HG02798 (cell line): ENCODE measurements at regions not wholly inside any gene's neighbourhood (a gene's known extent, or its start where the extent isn't known, plus 50 kb on each side); places are given as distances from the start of the nearest gene placed in this dataset.

Experiments
- ATAC-seq: cut with Tn5 transposase; IDR thresholded peaks from one replicate; pipeline ENCODE4 v1.9.1; 2021; ENCODE audit warnings: mild to moderate bottlenecking; ENCODE audit not compliant: unreplicated experiment, poor library complexity

- ATAC-seq, result no peak
Measured at GRCh38 chr5:6041977-6042550, 336.3 kb downstream of the MED10 start.

- no peak for ATAC-seq
Measured at GRCh38 chr5:6039111-6039510, 339.2 kb downstream of the MED10 start.

GRCh38 chr5:6036006-6036405 is 342.3 kb downstream of the MED10 start:
- no peak for ATAC-seq

DNA sequence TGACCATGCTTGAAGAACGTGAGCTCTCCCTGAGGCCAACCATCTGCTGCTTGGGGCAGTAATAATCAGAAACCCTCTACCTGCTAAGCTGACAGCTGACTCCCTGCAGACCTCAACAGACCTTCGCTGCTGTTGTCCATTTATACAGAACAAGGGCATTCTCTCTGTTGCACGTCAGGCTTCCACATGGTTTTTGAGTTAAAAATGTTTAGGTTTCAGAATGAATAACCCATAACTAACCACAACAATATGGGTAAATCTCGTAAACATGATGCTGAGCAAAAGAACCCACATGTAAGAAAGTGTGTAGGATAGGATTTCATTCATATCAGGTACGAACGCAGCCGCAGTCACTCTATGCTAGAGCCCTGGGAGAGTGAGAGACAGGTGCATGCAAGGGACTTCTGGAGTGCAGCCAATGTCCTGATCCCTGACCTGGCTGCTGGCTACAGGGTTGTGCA is 348.5 kb downstream of the MED10 start:
- ATAC-seq, result no peak

GRCh38 chr5:6026766-6027406 is 351.5 kb downstream of the MED10 start:
- no peak for ATAC-seq

GRCh38 chr5:6019612-6020011 is 358.7 kb downstream of the MED10 start:
- ATAC-seq, result no peak

DNA sequence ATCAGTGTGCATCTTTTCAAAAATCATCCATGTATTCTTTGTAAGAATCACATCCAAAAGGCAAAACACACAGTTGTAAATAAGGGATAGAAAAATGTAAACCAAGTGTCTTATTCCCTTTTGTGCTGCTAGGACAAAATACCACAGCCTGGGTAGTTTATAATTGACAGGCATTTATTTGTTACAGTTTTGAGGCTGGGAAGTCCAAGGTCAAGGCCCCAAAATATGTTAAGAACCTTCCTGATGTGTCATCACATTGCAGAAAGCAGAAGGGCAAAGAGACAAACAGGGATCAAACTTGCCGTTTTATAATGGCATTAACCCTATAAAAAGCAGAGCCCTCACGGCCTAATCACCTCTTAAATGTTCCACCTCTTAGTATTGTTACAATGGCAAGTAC is 364.8 kb downstream of the MED10 start:
- ATAC-seq, result no peak

GRCh38 chr5:6011199-6011598 is 367.1 kb downstream of the MED10 start:
- no peak for ATAC-seq

GRCh38 chr5:6006838-6007314 is 371.5 kb downstream of the MED10 start:
- ATAC-seq, result no peak

DNA sequence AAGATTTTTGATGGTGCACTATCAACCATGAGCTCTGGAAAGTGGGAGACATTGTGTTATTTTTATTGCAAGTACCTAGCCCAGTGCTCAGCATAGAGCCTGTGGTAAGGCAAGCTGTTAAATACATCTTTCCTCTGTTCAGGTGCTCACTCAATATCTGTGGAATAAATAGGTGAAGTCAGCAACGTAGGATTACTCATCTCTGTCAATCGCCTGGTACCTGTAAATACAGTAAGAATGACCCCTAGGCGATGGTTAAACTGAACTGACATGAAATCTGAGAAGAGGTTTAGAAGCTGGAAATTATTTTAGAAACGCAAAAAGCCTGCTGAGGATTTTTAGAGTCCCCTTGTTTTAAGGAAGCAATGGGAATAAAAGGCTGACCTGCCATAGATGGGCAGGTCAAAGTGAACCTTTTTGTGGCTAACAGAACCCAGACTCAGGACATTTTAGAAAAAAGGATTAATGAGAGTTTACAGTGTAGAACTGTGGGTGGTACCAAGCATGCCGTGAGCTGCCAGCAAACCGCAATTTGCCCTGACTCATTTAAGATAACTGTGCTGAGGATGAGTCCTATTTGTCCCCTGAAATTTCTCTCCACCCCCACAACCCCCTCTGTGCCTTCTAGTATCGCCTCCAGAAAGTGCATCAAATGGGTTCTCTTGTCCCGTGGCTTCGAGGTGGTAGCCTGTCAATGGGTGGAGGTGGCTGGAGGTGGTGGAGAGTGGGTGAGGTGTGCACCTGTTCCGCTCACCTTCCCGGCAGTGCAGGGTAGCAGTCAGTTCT is 375.1 kb downstream of the MED10 start:
- no peak for ATAC-seq

DNA sequence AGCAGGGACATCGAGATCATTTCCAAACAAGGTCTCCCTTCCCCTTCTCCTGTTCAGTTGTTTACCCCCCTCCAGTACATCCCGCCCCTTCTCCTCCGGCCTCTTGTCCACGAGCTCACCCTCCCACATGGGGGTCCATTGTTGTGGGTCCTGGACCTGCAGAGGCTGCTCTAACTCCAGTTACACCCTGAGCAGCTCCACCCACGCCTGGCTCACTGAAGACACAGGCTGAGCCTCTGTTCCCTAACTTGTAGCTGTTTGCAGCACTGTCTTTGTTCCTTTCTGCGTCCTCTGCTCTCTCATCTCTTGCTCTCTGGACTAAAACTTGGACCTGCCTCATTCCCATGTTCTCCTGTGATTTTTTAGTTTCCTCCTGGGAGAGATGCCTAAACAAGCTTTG is 377.5 kb downstream of the MED10 start:
- no peak for ATAC-seq

DNA sequence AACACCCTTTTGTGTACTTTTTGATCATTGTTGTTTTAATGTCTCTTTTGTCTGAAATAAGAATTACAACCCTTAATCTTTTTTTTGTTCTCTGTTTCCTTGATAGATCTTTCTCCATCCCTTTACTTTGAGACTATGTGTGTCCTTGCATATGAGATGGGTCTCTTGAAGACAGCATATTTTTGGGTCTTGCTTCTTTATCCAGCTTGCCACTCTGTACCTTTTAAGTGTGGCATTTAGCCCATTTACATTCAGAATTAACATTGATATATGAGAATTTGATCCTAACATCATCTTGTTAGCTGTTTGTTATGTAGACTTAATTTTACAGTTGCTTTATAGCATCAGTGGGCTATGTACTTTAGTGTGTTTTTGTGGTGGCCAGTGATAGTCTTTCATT is 382.5 kb downstream of the MED10 start:
- no peak for ATAC-seq

DNA sequence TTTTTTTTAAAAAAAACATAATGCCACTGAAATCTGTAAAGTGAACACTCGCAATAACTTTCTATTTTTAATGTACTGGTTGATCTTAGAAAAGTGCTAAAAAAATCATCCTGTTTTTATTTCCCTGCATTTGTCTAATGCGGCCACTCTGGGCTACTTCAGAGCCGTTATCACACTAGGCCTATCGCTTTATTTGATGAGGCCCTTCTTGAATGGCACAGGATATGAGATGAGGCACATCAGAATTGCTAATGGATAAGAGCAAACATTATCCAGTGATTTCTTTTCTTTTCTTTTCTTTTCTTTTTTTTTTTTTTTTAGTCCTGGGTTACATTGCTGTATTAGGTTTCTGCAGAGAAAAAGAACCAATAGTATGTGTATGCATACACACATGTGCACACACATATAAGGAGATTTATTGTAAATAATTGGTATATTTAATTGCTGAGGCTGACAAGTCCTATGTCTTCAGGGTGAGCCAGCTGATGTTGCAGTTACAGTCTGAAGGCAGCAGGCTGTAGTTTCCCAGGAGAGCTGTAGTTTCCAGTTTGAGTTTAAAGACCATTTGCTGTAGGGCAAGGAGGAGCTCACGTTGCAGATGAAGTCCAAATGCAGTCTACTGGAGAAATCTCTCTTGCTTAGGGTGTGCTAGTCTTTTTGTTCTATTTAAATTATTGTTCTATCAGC is 391.7 kb downstream of the MED10 start:
- ATAC-seq, result no peak

- no peak for ATAC-seq
Measured at GRCh38 chr5:5985332-5985731, 393.0 kb downstream of the MED10 start.

DNA sequence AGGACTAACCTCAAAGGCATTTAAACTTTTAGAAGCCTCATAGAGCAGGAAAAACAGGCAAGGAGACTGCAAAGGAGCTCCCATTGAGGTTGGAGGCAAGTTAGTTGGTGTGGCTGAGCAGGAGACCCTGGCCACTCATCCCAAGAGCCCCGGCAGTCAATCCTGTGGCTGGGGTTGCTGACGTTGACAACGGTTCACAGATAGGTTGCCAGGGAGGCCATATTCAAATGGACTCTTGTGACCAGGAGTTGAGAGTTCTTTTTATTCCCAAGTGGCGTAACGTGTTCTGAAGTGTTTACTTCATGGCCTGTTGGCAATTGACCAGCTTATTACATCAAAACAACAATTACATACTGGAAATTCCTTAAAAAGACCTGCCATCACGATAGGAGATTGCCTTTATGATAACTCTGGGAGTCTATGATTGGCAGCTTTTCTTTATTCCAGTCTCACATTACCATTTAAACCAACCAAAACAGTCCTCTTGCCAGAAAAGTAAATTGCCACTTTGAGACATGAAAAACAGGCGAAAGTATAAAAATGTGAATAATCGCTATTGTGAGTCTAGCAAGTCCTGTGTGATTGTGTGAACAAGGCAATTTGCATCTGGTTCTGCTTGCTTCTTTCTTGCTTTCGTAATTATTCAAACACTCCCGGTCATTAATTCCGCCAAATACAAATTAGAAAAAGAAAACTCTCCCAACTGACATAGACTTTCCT is 394.9 kb downstream of the MED10 start:
- ATAC-seq, result no peak

GRCh38 chr5:5981562-5981961 is 396.8 kb downstream of the MED10 start:
- ATAC-seq, result no peak

DNA sequence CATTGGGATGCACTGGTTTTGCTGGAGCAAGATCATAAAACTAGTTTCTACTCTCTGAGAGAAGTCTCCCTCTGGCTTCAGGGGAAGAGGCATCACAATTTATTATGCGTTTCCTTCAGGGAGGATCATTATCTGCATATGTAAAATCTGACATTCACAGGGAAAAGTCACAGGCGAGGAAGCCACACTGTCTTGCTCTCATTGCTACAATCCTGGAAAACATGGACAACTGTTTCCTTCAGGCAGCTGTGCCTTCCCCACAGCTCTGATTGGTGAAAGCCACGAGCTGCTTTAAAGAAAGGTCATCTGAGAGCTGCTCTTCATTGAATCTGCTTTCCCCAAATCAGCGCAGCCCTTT is 397.8 kb downstream of the MED10 start:
- no peak for ATAC-seq

DNA sequence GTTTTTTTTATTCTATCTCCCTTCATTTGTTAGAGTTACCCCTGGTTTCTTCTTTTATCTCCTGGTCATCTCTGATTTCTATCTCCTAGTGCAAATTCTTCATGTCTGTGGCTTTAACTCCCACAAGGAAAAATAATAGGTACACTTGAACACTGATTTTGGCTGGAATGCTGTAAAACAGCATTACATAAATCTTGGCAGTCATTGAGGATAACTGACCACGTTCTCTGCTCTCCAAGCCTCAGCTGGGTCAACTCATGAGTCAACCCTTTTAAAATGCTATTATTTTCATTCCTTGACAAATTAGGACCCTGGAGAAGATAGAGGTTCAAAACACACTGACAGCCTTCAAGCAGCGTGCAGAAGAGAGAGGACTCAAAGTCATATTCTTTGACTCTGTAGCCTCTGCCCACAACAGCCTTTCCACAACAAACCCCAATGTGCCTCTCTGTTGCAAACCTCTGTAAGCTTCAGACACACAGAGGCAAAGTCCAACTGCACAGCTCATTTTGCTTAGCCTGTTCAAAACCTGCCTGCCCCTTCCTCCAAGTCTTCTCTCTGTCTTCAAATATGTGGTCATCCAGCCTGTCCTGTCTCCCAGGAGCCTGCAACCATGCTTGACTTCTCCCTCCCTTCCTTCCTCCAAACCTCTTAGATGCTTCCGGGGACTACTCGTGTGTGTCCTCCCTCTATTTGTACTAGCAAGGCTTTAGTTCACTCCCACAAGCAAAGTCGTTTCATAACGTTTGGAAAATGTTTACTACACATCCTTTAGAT is 398.4 kb downstream of the MED10 start:
- no peak for ATAC-seq

DNA sequence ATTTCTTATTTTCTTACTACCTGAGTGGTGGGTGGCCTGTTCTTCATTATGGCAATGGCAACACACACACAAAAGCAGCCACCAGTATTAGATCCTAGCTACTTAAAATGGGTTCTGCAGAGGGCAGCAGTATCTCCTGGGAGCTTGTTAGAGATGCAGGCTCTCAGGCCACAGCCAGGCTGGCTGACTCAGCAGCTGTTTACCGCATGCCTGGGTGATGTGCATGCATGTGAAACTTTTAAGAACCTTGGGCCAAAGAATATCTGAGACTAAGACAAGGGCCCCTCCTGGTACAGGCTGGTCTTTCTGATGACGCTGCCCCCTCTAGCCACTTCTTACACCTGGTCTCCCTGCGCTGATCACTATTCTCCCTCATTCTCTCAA is 399.0 kb downstream of the MED10 start:
- ATAC-seq, result no peak
